IPS-NIHi7 (cell line): ENCODE measurements at regions not wholly inside any gene's neighbourhood (a gene's known extent, or its start where the extent isn't known, plus 50 kb on each side); places are given as distances from the start of the nearest gene placed in this dataset.
A peak's percentile ranks its signal among the peaks of the same experiment; 100 is the strongest.
"Not testable (repeated sequence)": the region's sequence is repeated elsewhere in the genome, so short reads cannot be mapped to it uniquely, and the experiment has no call there.

Experiments
- DNase-seq: peaks from one replicate; pipeline ENCODE4 v3.0.0; 2012; ENCODE audit warnings: mixed read lengths; ENCODE audit errors: extremely low spot score

DNA sequence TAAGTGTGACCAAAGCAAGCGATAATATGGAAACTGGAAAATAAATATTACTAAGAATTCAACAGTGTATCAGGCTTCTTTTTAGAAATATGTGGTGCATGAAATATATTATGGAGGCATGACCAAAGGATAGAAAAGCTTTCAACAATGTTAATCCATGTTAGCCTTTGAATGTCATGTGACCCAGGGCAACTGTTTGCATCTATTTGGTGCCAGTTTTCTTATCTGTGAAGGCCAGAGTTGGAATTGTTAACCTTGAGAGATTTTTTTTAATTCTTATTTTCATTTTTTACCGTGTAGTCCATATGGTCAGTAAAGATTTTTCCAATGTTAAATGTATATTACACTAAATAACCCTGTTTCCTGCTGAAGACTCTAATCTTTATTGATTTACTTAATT is 411.1 kb downstream of the BCKDHB start:
- DNase-seq, result no peak

- not testable (repeated sequence) for DNase-seq
Observed at GRCh38 chr6:80510521-80510920, 404.1 kb downstream of the BCKDHB start.

DNA sequence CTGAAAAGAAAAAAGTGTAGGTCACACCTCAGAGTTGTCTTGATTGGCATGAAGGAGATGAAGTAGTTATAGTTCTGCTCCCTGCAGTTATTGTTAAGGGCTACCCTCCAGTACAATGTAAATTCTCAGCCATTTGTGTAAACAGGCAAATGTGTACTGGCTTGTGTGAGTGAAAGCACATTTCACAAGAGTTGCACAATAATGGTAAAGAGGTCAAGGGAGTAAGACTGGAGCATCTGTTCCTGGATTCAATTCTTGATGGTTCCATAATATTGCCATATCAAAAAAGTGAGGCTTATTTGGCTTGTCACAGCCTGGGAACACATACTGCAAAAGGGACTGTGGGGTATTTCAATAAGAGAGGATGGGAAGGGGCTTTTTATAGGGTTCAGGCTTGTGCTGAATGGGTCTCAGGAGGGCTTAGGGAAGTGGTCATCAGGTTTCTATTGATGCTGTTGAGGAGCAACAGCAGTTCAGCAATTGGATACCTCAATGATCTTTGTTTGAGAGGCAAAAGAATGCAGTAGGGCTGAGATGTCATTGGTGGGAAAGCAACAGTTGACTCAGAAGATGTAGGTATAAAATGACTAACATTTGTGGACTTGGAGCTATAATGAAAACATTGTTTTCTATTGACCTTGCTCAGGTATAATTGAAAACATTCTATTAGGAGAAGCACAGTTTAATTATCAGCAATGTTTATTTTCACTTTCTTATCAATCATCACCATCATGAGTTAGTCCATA is 402.6 kb downstream of the BCKDHB start:
- DNase-seq, result no peak

- DNase-seq, result no peak
Observed at GRCh38 chr6:80504882-80505281, 398.4 kb downstream of the BCKDHB start.

GRCh38 chr6:80503660-80504059 is 397.2 kb downstream of the BCKDHB start:
- no peak for DNase-seq

DNA sequence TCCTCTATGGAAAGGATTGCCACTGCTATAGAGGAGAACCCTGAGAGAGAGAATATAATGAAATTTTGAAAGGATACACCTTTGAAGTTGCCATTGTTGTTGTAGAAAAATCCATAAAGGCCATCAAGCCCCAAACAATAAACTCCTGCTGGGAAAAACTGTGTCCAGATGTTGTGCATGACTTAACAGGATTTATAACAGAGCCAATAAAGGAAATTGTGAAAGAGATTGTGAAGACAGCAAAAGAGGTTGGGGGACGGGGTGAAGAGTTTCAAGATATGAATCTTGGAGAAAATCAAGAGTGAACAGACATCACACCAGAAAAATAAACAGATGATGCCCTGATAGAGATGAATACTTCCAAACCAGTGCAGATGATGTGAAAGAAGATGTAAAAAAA is 396.4 kb downstream of the BCKDHB start:
- no peak for DNase-seq

GRCh38 chr6:80501636-80502035 is 395.2 kb downstream of the BCKDHB start:
- no peak for DNase-seq

- DNase-seq, result not testable (repeated sequence)
Observed at GRCh38 chr6:80497696-80498486, 391.4 kb downstream of the BCKDHB start.

DNA sequence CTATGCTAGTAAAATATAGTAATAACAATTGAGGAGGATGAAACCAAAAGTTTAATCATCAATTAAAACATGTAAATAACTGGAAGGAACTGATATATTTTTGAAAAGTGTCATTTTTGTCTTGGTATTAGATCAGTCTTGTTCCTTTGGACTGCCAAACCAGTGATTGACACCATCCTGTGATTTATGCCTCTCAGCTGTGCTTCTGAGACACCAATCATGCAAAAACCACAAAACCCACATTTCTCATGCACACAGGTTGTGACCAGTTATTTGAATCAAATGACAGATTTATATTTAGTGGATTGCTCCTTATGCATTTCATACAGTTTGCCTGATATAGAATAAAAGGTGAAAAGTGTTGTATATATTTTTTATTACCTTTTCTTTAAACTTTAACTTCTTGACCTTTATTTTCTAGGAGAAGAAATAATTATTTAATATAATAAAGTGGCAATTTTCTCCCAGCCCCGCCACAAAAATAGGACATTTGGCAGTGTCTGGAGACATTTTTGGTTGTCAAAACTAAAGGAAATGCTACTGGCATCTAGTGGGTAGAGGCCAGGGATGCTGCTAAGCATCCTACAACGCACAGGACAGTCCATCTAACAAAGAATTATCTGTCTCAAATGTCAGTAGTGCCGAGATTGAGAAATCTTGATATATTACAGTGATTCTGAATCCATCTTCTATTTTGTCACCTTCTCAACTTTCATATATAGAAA is 383.6 kb downstream of the BCKDHB start:
- no peak for DNase-seq

- no peak for DNase-seq
Observed at GRCh38 chr6:80488190-80488589, 381.7 kb downstream of the BCKDHB start.

- DNase-seq, result not testable (repeated sequence)
Observed at GRCh38 chr6:80485494-80485893, 379.0 kb downstream of the BCKDHB start.

- no peak for DNase-seq
Observed at GRCh38 chr6:80482056-80482455, 375.6 kb downstream of the BCKDHB start.

DNA sequence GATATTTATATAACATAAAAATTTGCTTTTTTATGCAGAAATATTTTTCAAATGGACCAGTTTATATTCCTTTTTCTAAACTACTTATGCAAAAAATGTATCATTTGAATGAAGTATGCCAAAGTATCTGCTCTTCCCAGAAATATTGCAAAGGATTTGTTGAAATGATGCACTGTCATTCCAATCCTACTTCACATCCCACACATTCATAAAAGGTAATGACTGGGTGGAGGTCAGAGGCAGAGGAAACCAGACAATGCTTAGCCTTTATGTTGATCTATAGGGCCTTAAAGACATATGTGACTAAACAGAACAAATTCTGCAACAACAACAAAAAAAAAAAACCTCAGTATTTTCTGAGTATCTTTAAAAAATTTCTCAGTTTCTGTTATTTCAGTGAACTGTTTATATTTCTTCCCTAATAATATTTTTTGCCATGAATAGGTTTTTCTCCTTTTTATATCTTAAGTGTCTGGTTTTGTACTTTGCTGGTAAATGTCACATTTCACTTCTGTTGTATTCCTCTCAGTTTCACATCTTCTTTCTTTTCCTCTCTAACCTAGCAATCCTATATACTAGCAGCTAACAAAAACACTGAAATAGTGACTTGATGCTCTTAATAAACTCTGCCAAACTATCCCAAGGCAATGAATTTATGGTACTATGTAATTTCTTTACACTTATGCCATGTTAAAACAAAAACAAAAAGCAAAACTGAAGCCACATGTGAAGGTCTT is 374.1 kb downstream of the BCKDHB start:
- no peak for DNase-seq

DNA sequence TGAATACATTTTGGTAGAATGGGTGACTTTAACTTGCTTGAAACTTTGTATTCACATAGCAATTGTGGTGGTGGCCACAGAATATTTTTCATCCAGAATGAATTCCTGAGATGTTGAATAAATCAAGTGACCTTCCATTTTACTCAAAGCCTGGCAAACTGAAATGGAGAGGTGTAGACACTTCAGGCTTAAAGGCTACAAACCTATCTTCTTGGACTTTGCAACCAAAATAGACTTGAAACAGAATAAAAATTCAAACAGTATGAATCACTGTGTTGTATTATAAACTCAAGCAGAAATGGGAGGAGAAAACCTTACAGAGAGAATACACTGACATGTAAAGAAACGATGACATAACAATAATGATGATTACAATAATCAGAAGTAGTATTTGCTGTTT is 371.6 kb downstream of the BCKDHB start:
- DNase-seq, result no peak

- DNase-seq, result no peak
Observed at GRCh38 chr6:80477591-80477990, 371.1 kb downstream of the BCKDHB start.

DNA sequence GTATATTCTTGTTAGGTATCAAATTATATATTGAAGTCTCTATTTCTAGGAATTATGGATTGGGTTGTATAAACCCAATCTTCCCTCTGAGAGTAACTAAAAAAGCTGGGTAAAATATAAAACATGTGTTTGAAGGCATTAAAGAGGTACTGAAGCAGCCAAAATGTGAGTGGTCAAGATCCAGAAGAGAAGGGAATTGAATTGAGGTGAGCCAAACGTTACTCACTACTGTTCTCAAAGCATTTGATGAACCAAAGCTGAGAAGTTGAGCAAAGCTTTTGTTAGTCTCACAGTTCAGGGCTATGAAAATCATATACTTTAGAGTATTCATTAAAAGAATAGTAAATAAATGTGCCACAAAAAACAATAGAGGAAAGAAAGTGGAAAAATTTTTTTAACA is 365.8 kb downstream of the BCKDHB start:
- DNase-seq, result no peak

GRCh38 chr6:80469977-80470376 is 363.5 kb downstream of the BCKDHB start:
- no peak for DNase-seq

- no peak for DNase-seq
Observed at GRCh38 chr6:80468398-80468797, 361.9 kb downstream of the BCKDHB start.

GRCh38 chr6:80467408-80467807 is 360.9 kb downstream of the BCKDHB start:
- no peak for DNase-seq

- no peak for DNase-seq
Observed at GRCh38 chr6:80466981-80467380, 360.5 kb downstream of the BCKDHB start.

GRCh38 chr6:80465513-80465912 is 359.0 kb downstream of the BCKDHB start:
- DNase-seq, result no peak

GRCh38 chr6:80464901-80465300 is 358.4 kb downstream of the BCKDHB start:
- DNase-seq, result peak; percentile 48
